HG03196 (cell line): ENCODE measurements at regions not wholly inside any gene's neighbourhood (a gene's known extent, or its start where the extent isn't known, plus 50 kb on each side); places are given as distances from the start of the nearest gene placed in this dataset.
A peak's percentile ranks its signal among the peaks of the same experiment; 100 is the strongest.
"Not testable (repeated sequence)": the region's sequence is repeated elsewhere in the genome, so short reads cannot be mapped to it uniquely, and the experiment has no call there.

Source experiments
- ATAC-seq: cut with Tn5 transposase; IDR thresholded peaks from one replicate; pipeline ENCODE4 v1.9.1; 2021; ENCODE audit not compliant: unreplicated experiment

GRCh38 chr4:101421386-101421785 lies 74.1 kb upstream of the PPP3CA start:
- ATAC-seq = no peak

- ATAC-seq = no peak
Measured at GRCh38 chr4:101420661-101421060, 73.3 kb upstream of the PPP3CA start.

- ATAC-seq = peak; percentile 69
Measured at GRCh38 chr4:101419336-101420135, 72.2 kb upstream of the PPP3CA start.

DNA sequence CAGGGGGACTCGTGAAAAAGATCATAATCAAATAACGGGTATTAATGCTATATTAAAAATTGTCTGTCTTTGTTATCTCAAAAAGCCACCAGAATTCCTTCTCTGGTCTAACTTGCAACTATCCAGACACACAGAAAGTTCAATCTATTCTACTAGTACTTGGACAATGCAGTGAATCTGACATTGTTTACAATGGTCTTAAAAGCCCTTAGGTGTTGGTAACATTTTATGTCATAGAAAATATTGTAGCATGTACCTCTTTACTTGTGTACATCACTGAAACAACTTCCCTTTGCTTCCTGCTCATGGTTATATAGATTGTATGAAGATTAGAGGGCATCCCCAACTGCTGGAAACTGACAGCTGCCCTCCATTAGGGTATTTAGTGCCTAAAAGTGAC lies 71.1 kb upstream of the PPP3CA start:
- no peak for ATAC-seq

DNA sequence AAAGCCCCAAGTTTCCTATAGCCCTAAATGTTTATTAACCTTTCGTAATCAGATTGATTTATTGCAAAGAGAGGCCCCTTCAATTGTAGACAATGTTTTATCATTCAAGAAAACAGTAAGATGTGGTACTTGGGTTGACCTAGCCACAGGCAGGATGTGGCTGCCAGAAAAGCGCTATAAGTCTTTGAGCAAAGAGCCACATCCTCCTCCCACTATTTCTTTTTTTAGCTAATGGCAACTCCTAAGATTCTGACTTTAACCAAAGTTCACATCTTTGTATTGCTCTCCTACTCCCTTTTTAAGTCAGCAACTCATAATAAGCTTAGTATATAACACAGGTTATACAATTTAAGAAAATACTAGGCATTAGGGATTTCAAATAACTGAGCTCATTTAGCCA lies 70.7 kb upstream of the PPP3CA start:
- peak; percentile 80 for ATAC-seq

GRCh38 chr4:101417046-101417445 lies 69.7 kb upstream of the PPP3CA start:
- ATAC-seq = no peak

DNA sequence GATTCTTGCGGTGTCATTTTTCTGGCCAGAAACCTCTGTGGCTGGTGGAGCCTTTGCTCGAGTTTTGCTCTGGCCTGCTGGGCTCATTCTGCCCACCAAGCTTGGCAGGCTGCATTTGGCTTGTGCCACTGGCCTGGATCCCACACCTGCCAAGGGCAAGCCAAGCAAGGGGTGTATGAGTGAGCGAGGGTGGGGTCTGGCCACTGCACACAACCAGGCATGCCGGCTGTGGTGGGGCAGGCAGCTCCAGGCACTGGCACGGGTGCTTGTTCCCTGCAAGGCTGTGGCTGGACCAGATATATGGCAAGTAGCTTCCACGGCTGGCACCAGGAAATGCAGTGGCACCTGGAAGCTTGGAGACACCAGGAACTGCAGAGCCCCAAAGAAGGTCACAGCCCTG lies 68.6 kb upstream of the PPP3CA start:
- no peak for ATAC-seq

- ATAC-seq = no peak
Measured at GRCh38 chr4:101414496-101414895, 67.2 kb upstream of the PPP3CA start.

- ATAC-seq = no peak
Measured at GRCh38 chr4:101411926-101412325, 64.6 kb upstream of the PPP3CA start.

- not testable (repeated sequence) for ATAC-seq
Measured at GRCh38 chr4:101411281-101411910, 64.1 kb upstream of the PPP3CA start.

- no peak for ATAC-seq
Measured at GRCh38 chr4:101400096-101400495, 52.8 kb upstream of the PPP3CA start.

GRCh38 chr4:101398807-101399206 lies 51.5 kb upstream of the PPP3CA start:
- ATAC-seq = no peak
